NCI-H1436 (cell line): ENCODE measurements at regions not wholly inside any gene's neighbourhood (a gene's known extent, or its start where the extent isn't known, plus 50 kb on each side); places are given as distances from the start of the nearest gene placed in this dataset.

Experiments
- DNase-seq: peaks from one replicate; lab custom pipeline; 2025; lab: John Stamatoyannopoulos, UW

- no peak for DNase-seq
Measured at GRCh38 chr7:106775975-106776607, 89.0 kb upstream of the PIK3CG start.

- DNase-seq: no peak
Measured at GRCh38 chr7:106776618-106777347, 88.3 kb upstream of the PIK3CG start.

GRCh38 chr7:106777674-106778299 is 87.3 kb upstream of the PIK3CG start:
- no peak for DNase-seq

GRCh38 chr7:106778656-106779250 is 86.3 kb upstream of the PIK3CG start:
- DNase-seq: no peak

- DNase-seq: no peak
Measured at GRCh38 chr7:106779877-106780276, 85.2 kb upstream of the PIK3CG start.

DNA sequence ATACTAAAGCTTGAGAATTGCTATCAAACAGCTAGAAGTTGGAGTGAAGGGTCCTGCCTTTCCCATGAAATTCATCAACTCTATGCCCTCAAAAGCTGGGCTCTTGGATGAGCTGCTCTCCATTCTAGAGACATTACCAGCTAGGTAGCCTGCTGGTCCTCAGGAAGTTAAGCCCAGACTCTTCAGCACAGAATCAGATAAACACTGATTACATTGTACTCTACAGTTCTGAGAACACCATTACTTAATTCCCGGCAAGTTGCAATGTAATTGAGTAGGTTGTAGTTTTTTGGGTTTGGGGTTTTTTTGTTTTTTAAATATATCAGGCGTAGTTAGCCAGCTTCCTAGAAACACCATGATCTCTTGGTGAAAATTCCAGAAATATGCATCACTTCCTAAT is 84.1 kb upstream of the PIK3CG start:
- DNase-seq: no peak

DNA sequence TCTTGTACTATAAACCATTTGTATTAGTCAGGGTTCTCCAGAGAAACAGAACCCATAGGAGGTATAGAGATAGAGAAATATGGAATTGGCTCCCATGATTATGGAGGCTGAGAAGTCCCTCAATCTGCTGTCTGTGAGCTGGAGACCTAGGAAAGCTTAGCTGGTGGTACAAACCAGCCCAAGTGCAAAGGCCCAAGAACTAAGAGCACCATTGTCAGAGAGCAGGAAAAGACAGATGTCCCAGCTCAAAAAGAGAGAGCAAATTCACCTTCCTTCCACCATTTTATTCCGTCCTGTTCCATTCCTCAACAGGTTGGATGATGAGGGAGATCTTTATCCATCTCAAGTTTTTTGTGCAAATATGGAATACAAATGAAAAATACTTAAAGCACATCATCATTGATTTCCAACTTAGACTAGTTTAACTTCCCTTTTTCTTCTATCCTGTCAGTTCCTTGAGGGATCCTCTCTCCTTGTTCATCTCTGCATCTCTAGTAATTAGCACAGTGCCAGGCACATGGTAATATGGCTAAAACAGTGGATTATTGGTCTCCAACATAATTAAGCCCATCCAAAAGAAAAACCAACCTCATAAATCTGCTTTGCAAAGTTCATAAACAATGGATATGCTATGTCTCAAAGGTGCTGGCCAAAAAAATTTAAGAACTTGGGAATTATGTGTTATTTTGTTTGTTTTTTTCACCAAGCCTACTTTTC is 83.1 kb upstream of the PIK3CG start:
- no peak for DNase-seq

DNA sequence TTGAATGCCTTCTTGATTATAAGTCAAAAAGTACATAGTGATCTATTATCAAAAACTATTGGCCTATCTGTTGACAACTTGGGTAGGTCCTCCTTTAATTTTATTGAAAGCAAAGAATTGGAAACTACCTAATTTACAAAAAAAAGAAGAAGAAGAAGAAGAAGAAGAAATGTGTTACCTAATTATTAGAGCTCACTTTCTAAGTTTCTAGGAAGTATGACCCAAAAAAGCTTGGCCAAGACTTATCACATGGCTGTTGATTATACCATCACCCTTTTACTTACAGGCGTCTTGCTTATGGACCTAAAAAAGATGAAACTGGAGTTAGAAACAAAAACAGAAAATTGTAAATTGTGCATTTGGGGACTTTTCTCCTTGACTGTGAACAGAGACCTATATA is 81.8 kb upstream of the PIK3CG start:
- no peak for DNase-seq

GRCh38 chr7:106788637-106789036 is 76.4 kb upstream of the PIK3CG start:
- no peak for DNase-seq

DNA sequence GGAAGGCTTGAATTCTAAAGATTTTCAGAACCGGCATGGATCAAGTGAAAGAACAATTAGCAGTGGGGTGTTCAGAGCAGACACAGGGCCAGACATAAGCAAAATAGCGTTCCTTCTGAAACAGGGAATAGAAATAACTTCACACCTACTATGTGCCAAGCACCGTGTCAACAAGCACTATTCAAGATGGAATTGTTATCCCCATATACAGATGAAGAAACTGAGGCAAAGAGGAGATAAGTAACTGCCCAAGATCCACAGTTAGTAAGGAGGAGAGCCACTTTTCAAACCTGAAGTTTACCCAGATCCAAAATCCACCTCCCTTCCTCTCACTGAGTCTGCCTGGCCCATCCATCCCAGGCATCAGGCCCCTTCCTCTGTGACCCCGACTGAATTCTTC is 73.6 kb upstream of the PIK3CG start:
- DNase-seq: no peak

DNA sequence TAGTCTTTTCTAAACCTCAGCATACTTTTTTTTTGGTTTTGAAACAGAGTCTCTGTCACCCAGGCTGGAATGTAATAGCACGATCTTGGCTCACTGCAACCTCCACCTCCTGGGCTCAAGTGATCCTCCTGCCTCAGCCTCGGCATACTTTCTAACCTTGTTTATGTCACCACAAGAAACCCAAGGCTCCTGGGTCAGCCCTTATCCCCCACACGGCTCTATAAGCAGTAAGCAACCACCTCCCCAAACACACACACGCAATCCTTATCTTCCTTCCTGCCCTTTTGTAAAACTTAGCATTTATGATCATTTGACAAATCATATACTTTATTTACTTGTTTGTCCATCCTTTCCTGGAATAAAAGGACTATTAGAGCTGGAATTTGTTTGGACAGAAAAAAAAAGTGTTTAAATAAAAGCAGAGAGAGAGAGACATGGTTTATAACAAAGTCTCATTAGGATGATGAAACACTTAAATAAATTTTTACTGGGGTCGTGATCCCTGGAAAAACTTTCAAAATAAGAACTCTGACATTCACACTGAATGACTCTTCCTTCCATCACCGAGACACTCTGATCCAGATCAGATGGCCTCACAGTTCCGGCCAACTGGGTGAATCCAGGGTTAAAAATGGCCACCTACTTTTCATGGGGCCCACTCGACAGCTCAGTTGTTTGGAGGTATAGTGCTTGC is 72.7 kb upstream of the PIK3CG start:
- no peak for DNase-seq

DNA sequence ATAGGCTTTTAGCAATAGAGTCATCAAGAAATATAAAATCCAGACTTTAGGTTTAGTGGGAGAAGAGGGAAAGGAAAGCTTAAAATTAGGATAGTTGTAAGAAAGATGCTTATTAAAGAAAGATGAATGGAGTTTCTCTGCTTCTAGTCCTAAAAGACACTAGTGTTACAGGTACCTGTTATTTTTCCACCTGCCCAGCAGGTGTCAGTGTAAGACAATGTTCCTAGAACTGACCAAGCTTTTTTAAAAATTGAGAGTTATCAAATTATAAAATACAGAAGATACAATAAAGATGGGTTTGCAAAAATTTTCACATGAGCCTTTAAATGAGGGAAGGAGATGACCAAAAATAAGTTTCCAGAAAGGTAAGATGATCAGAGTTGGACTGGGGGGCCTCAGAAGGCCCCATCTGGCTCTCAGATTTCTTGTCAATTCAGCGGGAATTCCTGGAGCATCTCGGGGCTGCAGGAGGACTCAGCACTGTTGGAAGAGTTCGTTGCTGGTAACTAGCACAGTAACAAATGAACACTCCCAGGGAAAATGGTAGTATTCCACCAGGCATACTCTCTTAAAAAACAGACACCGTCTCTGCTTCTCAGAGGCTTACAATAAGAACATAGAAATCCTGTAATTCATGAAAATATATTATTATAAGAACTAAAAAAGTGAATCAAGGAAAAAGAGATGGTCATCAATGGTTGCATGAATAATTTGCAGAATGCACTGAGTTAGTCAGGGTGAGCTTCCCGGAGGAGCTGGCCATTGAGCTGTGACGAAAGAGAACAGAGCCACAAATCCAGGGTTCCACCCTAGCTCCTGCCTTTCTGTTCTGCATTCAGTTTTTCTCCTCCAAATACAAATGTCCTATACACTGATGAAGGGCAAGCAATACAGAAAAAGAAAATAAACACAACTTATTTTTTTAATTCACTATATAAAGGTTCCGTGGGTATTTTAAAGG is 71.8 kb upstream of the PIK3CG start:
- peak; percentile 14 for DNase-seq

DNA sequence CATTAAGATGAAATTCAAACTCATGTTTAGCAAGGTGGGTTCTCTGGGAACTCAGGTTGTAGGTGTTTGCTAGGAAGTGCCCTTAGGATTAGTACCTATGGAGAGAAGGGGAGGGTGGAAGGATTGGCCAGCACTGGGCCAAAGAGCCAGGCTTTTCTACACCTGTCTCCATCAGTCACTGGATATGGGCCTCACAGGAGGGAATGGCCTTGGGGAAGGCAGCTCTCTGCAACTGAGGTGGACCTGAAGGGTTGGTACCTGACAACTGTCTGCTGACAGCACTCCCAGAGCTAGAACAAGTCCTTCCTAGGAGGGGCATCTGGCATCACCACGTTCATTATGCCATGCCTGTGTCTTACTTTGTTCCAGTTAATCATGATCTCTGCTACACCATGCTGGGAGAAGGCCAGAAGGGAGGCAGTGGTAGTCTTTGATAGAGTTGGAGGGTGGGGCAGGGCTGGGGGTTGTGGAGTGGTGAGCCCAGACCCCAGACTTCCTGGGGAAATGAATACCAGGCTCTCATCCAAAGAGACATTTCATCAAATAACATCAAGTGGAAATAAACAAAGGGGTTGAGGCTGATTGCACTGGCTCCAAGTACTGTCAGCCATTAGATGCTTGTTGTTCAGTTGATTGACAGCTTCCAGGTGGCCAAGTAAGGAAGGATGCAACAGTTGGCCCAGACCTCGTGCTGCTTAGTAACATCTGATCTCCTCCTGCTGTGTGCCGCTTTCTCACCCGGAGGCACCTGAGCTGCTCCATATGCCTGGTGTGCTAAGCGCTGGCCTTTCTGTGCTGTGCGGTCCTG is 70.6 kb upstream of the PIK3CG start:
- no peak for DNase-seq

DNA sequence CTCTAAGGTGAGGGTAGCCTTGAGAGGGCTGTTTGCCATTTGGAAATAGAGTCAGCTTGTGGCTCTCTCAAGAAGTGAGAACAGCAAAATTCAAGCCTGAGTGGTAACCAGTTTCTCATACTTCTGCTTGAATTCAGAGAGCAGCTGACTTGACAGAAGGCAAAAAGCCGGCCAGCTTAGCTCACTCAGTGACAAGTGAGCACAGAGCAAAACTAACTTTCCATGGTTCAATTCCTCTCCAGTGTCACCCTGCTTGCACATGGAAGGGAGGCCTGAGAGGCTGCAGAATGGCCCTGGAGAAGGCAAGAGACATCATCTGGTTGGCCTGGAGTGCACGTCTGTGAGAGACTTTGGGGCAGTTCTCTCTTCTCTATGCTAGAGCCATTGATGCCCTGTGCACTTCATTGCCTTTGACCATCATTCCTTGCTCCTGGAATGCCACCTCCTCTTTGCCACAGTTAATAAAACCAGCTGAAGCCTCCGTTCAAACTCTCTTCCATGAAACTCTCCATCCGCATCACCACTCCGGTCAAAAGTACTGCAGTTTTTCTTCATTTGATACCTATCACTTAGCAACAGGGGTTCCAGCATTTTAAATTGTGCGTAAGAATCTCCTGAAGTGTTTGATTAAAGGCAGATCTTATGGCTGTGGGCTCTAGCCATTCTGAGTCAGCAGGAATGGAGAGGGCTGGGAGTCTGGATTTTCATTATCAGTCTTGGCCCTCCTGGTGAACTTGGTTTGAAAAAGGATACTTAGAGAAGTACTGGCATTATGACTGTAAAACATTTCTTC is 69.8 kb upstream of the PIK3CG start:
- no peak for DNase-seq

- DNase-seq: no peak
Measured at GRCh38 chr7:106795877-106796231, 69.2 kb upstream of the PIK3CG start.

- DNase-seq: no peak
Measured at GRCh38 chr7:106797937-106798336, 67.1 kb upstream of the PIK3CG start.

GRCh38 chr7:106802589-106802988 is 62.5 kb upstream of the PIK3CG start:
- DNase-seq: no peak

- DNase-seq: peak; percentile 70
Measured at GRCh38 chr7:106806556-106806955, 58.5 kb upstream of the PIK3CG start.

- DNase-seq: no peak
Measured at GRCh38 chr7:106807474-106807873, 57.6 kb upstream of the PIK3CG start.
